HG03460 (cell line): ENCODE measurements at regions not wholly inside any gene's neighbourhood (a gene's known extent, or its start where the extent isn't known, plus 50 kb on each side); places are given as distances from the start of the nearest gene placed in this dataset.

ENCODE experiments used
- ATAC-seq: cut with Tn5 transposase; IDR thresholded peaks from one replicate; pipeline ENCODE4 v1.9.1; 2021; ENCODE audit not compliant: unreplicated experiment

- peak; percentile 77 for ATAC-seq
Observed at GRCh38 chr4:115851918-115852766, 738.7 kb upstream of the NDST4 start.

GRCh38 chr4:115850799-115851509, 737.5 kb upstream of the NDST4 start:
- ATAC-seq: peak; percentile 44

- ATAC-seq: no peak
Observed at GRCh38 chr4:115844180-115844579, 730.8 kb upstream of the NDST4 start.

GRCh38 chr4:115841871-115842270, 728.5 kb upstream of the NDST4 start:
- no peak for ATAC-seq

- ATAC-seq: no peak
Observed at GRCh38 chr4:115834441-115834840, 721.0 kb upstream of the NDST4 start.

GRCh38 chr4:115824630-115825029, 711.2 kb upstream of the NDST4 start:
- ATAC-seq: no peak

- ATAC-seq: no peak
Observed at GRCh38 chr4:115803825-115804224, 690.4 kb upstream of the NDST4 start.

- no peak for ATAC-seq
Observed at GRCh38 chr4:115790812-115791211, 677.4 kb upstream of the NDST4 start.

- peak; percentile 58 for ATAC-seq
Observed at GRCh38 chr4:115781528-115782146, 668.2 kb upstream of the NDST4 start.

GRCh38 chr4:115780835-115781234, 667.4 kb upstream of the NDST4 start:
- peak; percentile 63 for ATAC-seq

GRCh38 chr4:115780268-115780667, 666.8 kb upstream of the NDST4 start:
- no peak for ATAC-seq

- ATAC-seq: no peak
Observed at GRCh38 chr4:115770046-115770543, 656.7 kb upstream of the NDST4 start.

GRCh38 chr4:115769396-115769795, 656.0 kb upstream of the NDST4 start:
- ATAC-seq: no peak

GRCh38 chr4:115763051-115763450, 649.6 kb upstream of the NDST4 start:
- ATAC-seq: no peak

- no peak for ATAC-seq
Observed at GRCh38 chr4:115759231-115759630, 645.8 kb upstream of the NDST4 start.

- ATAC-seq: no peak
Observed at GRCh38 chr4:115749404-115749803, 636.0 kb upstream of the NDST4 start.

GRCh38 chr4:115740806-115741205, 627.4 kb upstream of the NDST4 start:
- no peak for ATAC-seq

GRCh38 chr4:115729739-115730266, 616.4 kb upstream of the NDST4 start:
- ATAC-seq: no peak

GRCh38 chr4:115723621-115724020, 610.2 kb upstream of the NDST4 start:
- no peak for ATAC-seq

GRCh38 chr4:115720611-115721010, 607.2 kb upstream of the NDST4 start:
- ATAC-seq: no peak

GRCh38 chr4:115711575-115711974, 598.2 kb upstream of the NDST4 start:
- ATAC-seq: no peak
